Kidney epithelial cell (primary cell): ENCODE measurements at regions not wholly inside any gene's neighbourhood (a gene's known extent, or its start where the extent isn't known, plus 50 kb on each side); places are given as distances from the start of the nearest gene placed in this dataset.

Source experiments
- DNase-seq: peaks from one replicate; pipeline ENCODE4 v3.0.0-alpha.2; 2010; ENCODE audit warnings: low read depth
- H3K27me3 ChIP-seq: 2 replicates; pipeline ENCODE4 v1.6.0; 2011; ENCODE audit warnings: low read length; ENCODE audit not compliant: control insufficient read depth, insufficient read depth
- H3K36me3 ChIP-seq: 2 replicates; pipeline ENCODE4 v1.5.1; 2011; ENCODE audit warnings: low read length; ENCODE audit not compliant: control insufficient read depth, insufficient read depth
- H3K4me3 ChIP-seq: 2 replicates; pipeline ENCODE4 v1.5.1; 2011; ENCODE audit warnings: low read depth, mild to moderate bottlenecking, control low read depth, low read length
- CTCF ChIP-seq: IDR thresholded peaks from 2 replicates; pipeline ENCODE4 v1.5.1; 2011; ENCODE audit warnings: mild to moderate bottlenecking, moderate library complexity, low read length, control low read depth, inconsistent platforms; ENCODE audit not compliant: insufficient read depth, poor library complexity, severe bottlenecking

- no peak for DNase-seq
- no peak for TF ChIP-seq CTCF
Measured at GRCh38 chr3:144079634-144080033, 108.0 kb downstream of the DIPK2A start.

GRCh38 chr3:144084929-144085328 is 113.3 kb downstream of the DIPK2A start:
- H3K36me3 ChIP-seq, result no peaks in the 10 kb centered on the region
- TF ChIP-seq CTCF, result no peak
- no peak for DNase-seq
- no peak overlapping the region for H3K4me3 ChIP-seq
- no peaks in the 10 kb centered on the region for H3K27me3 ChIP-seq

More at GRCh38 chr3:144079634-144080033, 108.0 kb downstream of the DIPK2A start:
- Histone ChIP-seq H3K36me3 (no peaks in the 10 kb centered on the region), H3K27me3 (no peaks in the 10 kb centered on the region), H3K4me3 (no peak overlapping the region)

GRCh38 chr3:144085964-144086363 is 114.3 kb downstream of the DIPK2A start:
- no peak for TF ChIP-seq CTCF
- H3K27me3 ChIP-seq, result no peaks in the 10 kb centered on the region
- DNase-seq, result no peak
- no peaks in the 10 kb centered on the region for H3K36me3 ChIP-seq
- no peak overlapping the region for H3K4me3 ChIP-seq

- Histone ChIP-seq H3K36me3 (no peaks in the 10 kb centered on the region), H3K27me3 (no peaks in the 10 kb centered on the region), H3K4me3 (no peak overlapping the region)
- TF ChIP-seq CTCF, result no peak
- DNase-seq, result peak; percentile 12
Measured at GRCh38 chr3:144096016-144096415, 124.4 kb downstream of the DIPK2A start.

- TF ChIP-seq CTCF, result no peak
- Histone ChIP-seq H3K36me3 (no peaks in the 10 kb centered on the region), H3K27me3 (no peaks in the 10 kb centered on the region), H3K4me3 (no peak overlapping the region)
- no peak for DNase-seq
Measured at GRCh38 chr3:144097163-144097562, 125.5 kb downstream of the DIPK2A start.

GRCh38 chr3:144098691-144099090 is 127.1 kb downstream of the DIPK2A start:
- TF ChIP-seq CTCF, result no peak
- no peak overlapping the region for H3K4me3 ChIP-seq
- no peak for DNase-seq
- H3K27me3 ChIP-seq, result no peaks in the 10 kb centered on the region
- no peaks in the 10 kb centered on the region for H3K36me3 ChIP-seq
